HG02678 (cell line): ENCODE measurements at regions not wholly inside any gene's neighbourhood (a gene's known extent, or its start where the extent isn't known, plus 50 kb on each side); places are given as distances from the start of the nearest gene placed in this dataset.
"Not testable (repeated sequence)": the region's sequence is repeated elsewhere in the genome, so short reads cannot be mapped to it uniquely, and the experiment has no call there.

Experiments
- ATAC-seq: cut with Tn5 transposase; IDR thresholded peaks from one replicate; pipeline ENCODE4 v1.9.1; 2021; ENCODE audit warnings: mild to moderate bottlenecking, moderate library complexity; ENCODE audit not compliant: unreplicated experiment

DNA sequence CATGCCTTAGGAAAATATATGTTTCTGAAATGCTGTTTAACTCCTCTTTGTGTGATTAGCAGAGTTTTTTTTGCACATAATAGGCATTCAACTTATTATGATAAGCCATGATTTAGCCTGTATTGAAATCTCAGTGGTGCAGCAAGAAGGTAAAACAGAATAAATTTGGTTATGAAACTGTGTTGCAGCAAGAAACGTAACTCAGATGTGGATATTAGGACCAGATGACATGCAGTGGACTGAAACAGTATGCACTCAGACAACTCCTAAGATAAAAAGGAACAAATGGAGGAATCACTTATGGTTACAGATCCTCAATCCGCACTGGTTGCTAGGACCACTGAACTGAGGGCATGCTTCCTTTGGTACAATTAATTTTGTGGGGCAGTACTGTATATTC lies 254.2 kb upstream of the HSF2 start:
- ATAC-seq: no peak

DNA sequence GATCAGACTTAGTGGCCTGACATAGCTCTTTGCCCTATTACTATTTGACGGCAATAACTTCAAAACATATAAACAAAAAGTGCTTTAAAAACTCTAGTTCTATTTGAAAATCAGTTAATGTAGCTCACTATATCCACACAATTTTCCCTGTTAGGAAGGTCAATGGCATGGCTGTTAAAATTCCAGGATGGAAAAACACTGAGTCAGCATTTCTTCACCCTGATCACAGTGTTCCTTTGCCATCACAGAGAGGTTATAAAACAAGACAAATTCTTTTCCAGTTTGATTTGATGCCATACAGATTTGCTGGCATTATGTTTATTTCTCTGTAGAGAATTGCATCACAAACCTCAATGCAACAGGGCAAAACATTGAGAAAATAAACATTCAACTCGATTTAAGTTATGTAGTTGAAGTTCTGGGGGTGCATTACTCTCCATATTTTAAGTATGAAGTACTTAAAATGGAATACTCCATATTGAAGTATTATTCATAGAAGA lies 253.7 kb upstream of the HSF2 start:
- no peak for ATAC-seq

DNA sequence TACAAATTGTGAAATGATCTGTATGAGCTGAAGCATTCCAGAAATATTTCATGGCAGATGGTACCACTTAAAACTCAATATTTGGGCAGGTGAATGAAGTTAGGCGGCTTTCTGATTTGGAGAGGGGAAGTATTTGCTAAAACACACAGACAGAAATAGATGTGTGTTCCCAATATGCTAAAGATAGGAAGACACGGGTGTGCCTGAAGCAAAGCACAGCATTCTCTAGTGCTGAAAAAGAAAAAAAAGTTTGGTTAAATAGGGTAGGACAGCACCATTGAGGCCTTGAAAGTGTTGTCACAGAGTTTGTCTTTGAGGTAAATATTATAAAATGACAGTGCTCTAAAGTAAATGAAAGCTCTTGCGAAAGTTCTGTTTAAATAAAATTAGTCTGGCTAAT lies 252.2 kb upstream of the HSF2 start:
- ATAC-seq: no peak

DNA sequence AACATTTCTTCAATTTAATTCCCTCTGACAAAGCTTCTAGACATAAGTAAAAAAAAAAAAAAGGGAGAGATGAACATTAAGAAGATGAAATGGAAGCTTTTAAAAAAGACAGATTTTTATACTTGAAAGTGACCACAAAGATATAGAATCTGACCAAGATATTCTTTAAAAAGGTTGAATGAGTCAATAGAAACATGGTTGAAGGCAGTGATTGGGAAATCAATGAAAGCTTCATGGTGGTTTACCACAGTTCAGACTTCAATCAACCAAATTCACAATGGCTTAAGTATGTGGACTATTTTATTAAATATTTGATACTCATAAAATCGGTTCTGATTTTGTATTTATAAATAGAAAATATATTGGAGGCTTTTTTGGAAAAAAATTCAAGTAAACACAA lies 248.4 kb upstream of the HSF2 start:
- ATAC-seq: no peak

DNA sequence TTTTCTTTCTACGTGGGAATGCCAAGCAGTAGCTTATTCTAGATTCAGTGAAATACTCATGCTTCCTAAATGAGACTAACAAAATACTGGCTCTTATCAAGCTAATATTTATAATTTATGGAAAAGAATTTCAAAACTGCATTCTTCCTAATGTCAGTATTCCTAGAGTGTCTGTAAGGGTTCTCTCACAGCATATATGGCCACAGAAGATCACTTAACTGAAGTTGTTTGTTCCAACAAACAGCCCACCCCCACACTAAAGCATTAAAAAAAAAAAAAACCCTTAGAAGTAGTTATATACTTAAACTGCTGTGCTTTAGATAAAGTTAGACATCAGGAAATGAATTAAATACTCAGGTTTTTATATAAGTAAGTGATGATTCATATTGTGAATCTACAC lies 247.7 kb upstream of the HSF2 start:
- no peak for ATAC-seq

DNA sequence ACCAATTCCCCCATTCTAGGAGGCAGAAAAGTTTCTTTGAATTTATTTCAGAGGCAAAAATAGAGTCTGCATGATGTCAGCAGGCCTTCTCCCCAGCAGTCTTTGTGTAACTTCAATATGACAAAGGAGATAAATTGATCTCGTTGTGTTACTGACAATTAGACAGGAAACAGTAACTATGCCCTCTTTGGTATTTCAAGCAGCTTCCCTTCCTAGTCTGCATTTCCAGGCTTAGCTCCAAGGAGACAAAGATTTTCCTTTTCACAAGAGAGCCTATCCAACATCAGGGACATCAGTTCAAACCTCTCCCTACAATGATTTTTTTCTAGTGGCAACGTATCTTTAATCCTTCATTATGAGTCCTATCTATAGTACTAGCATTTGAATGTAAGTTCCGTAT lies 245.9 kb upstream of the HSF2 start:
- ATAC-seq: no peak

DNA sequence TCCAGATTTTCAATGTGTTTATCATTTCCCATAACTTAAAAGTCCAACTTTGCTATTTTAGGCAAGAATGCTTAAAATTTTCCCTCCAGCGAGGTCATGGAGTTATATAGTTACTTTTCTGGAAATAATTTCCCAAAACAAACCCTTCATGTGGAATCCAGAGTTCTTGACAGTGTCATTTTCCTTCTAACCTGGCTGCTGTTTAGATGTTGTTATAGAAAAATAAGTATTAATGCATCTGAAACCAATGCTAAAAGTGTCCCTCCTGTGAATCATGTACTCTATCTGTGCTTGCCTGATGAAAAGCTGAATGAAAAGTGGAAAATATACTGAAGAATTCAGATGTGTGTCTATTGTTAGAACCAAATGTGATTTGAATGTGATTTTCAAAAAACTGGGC lies 245.3 kb upstream of the HSF2 start:
- no peak for ATAC-seq

DNA sequence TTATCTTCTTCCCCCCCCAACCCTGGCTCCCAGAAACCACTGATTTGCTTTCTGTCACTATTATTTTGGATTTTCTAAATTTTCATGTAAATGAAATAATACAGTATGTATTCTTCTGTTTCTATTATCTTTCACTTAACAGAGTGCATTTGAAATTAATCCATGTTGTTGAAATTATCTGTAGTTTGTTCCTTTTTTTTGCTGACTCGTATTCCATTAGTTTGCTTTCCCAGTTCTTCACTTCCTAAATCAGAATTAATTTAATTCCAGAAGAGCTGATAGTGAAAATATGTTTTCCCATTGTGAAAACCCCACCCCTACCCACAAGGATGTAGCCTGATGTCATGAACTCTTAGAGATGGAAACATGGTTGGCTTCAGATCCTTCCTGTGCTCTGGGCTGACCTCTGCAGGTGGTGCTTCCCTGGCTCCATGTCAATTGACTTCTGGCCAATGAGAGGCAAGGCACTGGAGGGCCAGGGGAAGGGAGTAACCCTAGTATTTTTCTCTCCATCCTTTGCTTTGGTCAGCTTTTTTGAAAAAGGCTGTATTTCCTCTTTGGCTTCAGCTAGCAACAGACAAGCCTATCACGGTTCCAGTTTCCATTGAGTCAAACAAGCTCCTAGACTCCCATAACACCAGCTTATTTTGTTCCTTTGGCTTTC lies 244.4 kb upstream of the HSF2 start:
- no peak for ATAC-seq

DNA sequence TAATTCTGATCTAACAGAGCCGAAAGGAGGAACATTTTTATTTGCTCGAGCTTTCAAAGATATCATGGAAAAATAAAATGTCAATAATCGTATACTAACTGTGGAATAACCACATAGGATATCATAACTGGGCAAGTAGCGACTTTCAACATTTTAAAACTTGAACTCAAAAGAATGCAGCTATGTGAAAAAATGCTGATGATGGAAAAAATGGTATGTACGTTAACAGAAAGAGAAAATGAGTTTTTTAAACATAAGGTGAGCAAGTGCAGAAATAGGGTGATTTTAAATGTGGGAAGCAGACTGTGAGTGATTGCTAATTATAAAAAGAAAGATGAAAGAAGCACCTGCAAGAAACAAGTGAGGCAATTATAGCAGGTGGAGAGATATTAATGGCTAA lies 238.3 kb upstream of the HSF2 start:
- ATAC-seq: no peak

DNA sequence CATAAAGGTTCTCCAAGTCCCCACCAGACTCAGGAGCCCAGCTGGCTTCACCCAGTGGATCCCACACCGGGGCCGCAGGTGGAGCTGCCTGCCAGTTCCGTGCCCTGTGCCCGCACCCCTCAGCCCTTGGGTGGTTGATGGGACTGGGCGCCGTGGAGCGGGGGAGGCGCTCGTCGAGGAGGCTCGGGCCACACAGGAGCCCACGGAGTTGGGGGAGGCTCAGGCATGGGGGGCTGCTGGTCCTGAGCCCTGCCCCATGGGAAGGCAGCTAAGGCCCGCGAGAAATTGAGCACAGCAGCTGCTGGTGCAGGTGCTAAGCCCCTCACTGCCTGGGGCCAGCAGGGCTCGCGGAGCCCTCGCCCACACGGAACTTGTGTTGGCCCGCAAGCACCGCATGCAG lies 234.4 kb upstream of the HSF2 start:
- ATAC-seq: no peak

DNA sequence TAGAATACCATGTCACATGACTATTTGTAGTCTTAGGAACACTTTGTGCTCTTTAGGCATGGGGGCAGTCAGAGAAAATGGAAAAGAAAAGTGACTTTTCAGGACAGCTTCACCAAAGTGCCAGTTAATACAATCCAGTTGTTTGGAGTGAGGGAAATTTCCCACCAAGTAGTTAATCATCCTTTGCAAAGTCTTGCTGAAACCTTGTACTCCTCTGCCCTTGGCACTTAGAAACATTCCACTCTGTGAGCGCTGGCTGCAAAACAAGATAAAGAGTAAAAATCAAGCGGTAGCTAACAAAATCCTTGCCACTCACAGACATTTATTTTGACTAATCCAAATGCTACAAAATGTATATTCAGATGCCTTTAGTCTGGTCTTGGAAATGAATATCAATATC lies 229.2 kb upstream of the HSF2 start:
- ATAC-seq: no peak

DNA sequence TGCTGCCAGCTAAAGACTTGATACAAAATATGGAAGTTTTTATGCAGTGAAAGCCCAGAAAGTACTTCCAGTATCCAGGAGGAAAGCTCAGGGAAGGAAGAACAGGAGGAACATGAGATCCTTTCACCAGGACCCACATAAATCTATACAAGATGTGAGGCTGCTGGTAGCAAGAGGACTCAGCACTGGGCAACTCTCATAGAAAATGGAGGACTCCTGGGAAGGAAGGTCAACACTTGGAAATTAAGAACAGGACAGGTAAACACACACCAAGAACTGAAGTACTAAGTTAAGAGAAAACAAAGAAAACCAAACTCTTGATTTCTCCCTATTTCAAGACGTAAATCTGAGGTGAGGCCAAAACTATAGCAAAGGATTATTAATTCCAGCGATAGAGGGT lies 220.5 kb upstream of the HSF2 start:
- no peak for ATAC-seq

DNA sequence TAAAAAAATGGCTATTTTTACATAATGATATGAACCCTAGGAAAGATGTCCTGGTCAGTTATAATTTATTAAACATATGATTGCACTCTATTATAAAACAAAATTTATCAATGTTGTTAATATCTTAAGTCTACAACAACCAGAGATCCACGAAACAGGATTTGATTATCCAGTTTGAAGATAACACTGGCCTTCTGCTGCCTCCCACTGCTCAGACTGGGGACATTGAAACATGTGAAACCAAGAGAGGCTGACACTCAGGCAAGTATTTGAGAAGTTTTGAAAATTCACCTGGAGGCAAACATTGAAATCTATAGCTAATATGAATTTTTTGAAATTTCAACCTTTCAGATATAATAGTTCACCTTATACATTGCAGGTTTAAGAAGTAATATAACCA lies 219.3 kb upstream of the HSF2 start:
- no peak for ATAC-seq

DNA sequence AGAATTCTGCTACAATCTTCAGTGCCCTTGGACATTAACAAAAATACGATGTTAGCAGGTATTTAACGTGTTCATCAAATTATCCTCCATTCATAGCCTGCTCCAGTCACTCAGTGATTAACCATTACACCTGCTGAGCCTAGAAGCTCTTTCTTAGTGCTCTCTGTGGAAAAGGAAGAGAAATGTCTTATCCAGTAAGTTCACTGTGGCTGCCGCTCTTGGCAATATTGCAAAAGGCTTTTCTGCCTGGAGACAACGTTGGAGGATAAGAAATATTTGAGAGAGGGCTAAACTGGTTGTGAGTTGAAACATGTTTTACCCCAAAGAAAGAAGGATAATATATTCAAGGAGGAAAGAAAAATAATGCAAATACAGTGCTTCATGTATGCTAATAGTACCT lies 217.4 kb upstream of the HSF2 start:
- no peak for ATAC-seq

DNA sequence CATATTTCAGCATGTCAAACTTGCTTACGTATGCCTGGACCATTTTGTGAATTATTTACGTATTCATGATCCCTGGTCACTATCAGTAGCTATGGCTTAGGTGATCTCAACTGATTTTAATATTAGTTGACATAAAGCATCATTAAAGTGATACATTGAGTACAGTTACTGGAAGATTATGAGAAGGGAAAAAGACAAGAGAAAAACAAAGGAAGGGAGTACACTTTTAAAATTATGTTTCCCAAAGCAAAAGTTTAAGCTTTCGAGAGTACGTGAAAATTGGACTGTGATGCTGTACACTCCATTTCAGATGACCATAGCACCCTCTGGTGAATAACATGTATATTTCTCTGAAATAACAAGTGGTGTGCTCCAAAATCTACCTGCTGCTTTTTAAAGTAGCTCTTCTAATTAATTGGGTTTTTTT lies 215.0 kb upstream of the HSF2 start:
- no peak for ATAC-seq

DNA sequence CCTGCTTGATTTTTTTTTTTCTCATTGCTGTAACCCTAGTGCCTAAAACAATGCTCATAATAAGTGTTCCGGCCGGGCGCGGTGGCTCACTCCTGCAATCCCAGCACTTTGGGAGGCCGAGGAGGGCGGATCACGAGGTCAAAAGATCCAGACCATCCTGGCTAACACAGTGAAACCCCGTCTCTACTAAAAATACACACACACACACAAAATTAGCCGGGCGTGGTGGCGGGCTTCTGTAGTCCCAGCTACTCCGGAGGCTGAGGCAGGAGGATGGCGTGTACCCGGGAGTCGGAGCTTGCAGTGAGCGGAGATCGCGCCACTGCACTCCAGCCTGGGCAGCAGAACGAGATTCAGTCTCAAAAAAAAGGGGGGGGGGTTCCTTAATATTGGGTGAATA lies 214.0 kb upstream of the HSF2 start:
- ATAC-seq: not testable (repeated sequence)

DNA sequence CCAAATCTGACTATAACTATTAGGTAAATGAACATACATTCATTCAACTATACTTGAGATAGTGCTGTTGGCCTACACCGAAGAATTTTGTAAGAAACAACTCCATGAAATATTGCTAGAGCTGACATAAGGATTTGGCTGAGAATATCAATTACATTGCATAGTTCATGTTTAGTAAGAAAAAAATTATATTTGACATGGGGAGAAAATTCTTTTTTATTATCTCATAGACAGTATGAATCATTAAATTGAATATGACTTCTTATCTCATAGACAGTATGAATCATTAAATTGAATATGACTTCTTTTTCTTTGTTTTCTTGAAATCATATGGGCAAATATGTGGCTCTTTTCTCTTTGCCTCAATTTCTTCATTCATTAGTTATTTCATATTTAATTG lies 212.3 kb upstream of the HSF2 start:
- ATAC-seq: no peak

DNA sequence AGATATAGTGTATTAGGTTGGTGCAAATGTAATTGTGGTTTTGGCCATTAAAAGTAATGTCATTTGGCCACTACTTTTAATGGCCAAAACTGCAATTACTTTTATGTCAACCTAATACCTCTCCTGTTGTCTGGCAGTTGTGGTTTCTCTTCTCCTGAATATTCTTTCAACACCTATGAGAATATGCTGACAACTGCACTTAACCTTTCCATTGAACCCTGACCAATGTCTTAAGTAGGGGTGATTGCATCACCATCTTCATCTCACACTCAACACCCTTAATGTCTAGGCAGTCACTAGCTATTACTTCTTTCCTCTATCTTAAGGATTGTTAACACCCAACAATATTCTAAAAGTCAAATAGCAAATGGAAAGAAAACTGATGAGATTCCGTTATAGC lies 200.5 kb upstream of the HSF2 start:
- ATAC-seq: no peak

DNA sequence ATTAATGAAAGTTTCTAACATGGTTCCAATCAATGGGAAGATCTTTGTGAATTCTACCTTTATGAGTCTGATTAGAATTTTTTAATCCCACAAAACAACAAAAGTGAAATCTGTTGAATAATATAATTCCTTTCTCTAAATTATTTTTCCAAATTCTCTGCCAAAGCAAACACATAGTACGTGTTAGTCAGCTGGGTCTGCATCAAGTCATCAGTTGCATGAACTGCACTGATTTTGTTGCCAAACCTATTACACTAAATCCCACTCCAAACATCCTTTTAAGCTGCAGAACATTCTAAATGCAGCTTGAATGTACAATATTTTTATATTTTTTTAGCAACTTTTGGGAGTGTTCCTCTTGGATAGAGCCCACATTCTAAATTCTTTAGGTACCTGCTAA lies 199.0 kb upstream of the HSF2 start:
- ATAC-seq: no peak

DNA sequence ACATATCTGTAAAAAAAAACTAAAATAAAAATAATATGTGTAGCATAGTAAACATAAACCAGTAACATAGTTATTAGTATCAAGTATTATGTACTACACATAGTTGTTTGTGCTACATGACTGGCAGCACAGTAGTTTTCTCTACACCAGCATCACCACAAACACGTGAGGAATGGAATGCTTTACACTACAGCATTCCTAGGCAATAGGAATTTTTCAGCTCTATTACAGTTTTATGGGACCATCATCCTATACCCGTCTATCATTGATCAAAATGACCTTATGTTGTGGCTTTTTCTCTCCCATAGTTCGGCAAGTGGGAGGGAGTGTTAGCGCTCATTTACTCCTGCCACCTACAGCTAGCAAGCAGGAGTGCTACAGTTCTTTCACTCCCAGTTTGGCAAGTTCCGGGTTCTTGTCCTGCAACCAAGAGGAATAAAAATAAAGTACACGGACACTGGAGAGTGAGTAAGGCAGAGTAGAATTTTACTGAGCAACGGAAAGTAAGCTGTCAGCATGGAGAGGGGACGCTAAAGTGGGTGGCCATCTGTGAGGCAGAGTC lies 196.8 kb upstream of the HSF2 start:
- no peak for ATAC-seq

DNA sequence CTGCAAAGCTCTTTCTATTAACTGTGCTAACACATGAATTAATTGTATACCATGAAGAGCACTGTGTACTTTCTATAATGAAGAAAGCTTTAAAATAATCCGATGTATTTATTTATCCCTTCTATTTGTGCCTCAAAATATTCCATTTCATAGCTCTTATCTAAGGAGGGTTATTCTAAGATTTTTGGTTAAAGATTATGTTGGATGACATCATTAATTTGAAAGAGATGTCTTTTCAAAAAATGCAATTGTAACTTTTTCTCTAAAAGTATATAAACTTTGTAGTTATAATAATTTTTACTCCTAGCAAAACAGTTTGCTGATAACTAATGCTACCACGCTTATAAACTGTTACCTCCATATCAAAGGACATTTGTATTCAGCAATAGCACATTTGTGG lies 192.4 kb upstream of the HSF2 start:
- ATAC-seq: no peak

DNA sequence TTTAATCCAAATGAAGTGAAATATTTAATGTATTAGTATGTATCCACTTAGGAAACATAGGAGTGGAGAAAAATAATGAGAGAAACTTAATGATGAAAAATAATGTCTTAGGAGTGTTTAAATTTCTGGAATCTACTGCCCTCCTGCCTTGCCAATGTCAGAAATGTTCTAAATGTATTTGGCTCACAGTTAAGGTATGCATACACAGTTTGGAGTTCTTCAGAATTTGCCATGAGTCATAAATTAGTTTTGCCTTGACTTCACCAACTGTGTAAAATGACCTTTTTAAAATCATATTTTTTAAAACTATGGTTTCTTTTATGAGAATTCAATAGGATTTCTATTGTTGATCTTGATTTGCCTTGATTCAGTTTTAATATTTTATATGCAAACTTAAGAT lies 191.7 kb upstream of the HSF2 start:
- ATAC-seq: no peak
